ENCODE measurements at regions not wholly inside any gene's neighbourhood (a gene's known extent, or its start where the extent isn't known, plus 50 kb on each side); places are given as distances from the start of the nearest gene placed in this dataset.

GRCh38 chr6:50549026-50549425 is 164.3 kb upstream of the TFAP2D start:
- TF ChIP-seq, protein P1, sequence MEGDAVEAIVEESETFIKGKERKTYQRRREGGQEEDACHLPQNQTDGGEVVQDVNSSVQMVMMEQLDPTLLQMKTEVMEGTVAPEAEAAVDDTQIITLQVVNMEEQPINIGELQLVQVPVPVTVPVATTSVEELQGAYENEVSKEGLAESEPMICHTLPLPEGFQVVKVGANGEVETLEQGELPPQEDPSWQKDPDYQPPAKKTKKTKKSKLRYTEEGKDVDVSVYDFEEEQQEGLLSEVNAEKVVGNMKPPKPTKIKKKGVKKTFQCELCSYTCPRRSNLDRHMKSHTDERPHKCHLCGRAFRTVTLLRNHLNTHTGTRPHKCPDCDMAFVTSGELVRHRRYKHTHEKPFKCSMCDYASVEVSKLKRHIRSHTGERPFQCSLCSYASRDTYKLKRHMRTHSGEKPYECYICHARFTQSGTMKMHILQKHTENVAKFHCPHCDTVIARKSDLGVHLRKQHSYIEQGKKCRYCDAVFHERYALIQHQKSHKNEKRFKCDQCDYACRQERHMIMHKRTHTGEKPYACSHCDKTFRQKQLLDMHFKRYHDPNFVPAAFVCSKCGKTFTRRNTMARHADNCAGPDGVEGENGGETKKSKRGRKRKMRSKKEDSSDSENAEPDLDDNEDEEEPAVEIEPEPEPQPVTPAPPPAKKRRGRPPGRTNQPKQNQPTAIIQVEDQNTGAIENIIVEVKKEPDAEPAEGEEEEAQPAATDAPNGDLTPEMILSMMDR (optimal IDR thresholded peaks at IDR 0.05 in 1 of 3, IDR thresholded peaks at IDR 0.05 in 1 of 3, conservative IDR thresholded peaks at IDR 0.05 in 1 of 3; ENCODE audit: extremely low read depth in 1 of 3, insufficient read depth in 2 of 3, low read length in 3 of 3): no peak
- no peak for TF ChIP-seq EZH2 (IDR thresholded peaks at IDR 0.05; ENCODE audit: low read length)

Data from keratinocyte (primary cell).